ENCODE measurements at regions not wholly inside any gene's neighbourhood (a gene's known extent, or its start where the extent isn't known, plus 50 kb on each side); places are given as distances from the start of the nearest gene placed in this dataset.

- Mint-ChIP-seq H3K36me3 (ENCODE audit: low read depth) (no peaks in the 10 kb centered on the region), H3K27me3 (no peaks in the 10 kb centered on the region), H3K4me1 (no peaks in the 10 kb centered on the region), H3K9me3 (no peaks in the 10 kb centered on the region), H3K4me3 (no peak overlapping the region), H3K27ac (no peak overlapping the region)
- ChIA-PET CTCF (no interaction called here), POLR2A (no interaction called here)
- no peak for TF ChIP-seq CTCF (IDR thresholded peaks at IDR 0.05)
- DNase-seq = no peak
- ATAC-seq (ENCODE audit: low read depth) = no peak
- intact Hi-C loops (cut with micrococcal nuclease) = no loop called here
Measured at GRCh38 chr6:139608466-139609261, 234.2 kb upstream of the CITED2 start.

GRCh38 chr6:139605350-139605749, 230.9 kb upstream of the CITED2 start:
- H3K9me3 Mint-ChIP-seq = no peaks in the 10 kb centered on the region
- CTCF ChIA-PET = no interaction called here
- no peaks in the 10 kb centered on the region for H3K36me3 Mint-ChIP-seq (ENCODE audit: low read depth)
- DNase-seq = no peak
- no peak for ATAC-seq (ENCODE audit: low read depth)
- TF ChIP-seq CTCF (IDR thresholded peaks at IDR 0.05) = no peak
- H3K4me3 Mint-ChIP-seq = no peak overlapping the region
- intact Hi-C loops (cut with micrococcal nuclease) = no loop called here
- H3K27me3 Mint-ChIP-seq = no peaks in the 10 kb centered on the region
- H3K27ac Mint-ChIP-seq = no peak overlapping the region
- POLR2A ChIA-PET = no interaction called here
- no peaks in the 10 kb centered on the region for H3K4me1 Mint-ChIP-seq

- Mint-ChIP-seq H3K27ac (no peak overlapping the region), H3K36me3 (ENCODE audit: low read depth) (no peaks in the 10 kb centered on the region), H3K9me3 (no peaks in the 10 kb centered on the region), H3K27me3 (no peaks in the 10 kb centered on the region), H3K4me3 (no peak overlapping the region), H3K4me1 (no peaks in the 10 kb centered on the region)
- no peak for ATAC-seq (ENCODE audit: low read depth)
- TF ChIP-seq CTCF (IDR thresholded peaks at IDR 0.05) = no peak
- ChIA-PET POLR2A (no interaction called here), CTCF (no interaction called here)
- intact Hi-C loops (cut with micrococcal nuclease) = no loop called here
- no peak for DNase-seq
Measured at GRCh38 chr6:139603581-139603980, 229.1 kb upstream of the CITED2 start.

GRCh38 chr6:139602577-139602976, 228.1 kb upstream of the CITED2 start:
- ATAC-seq (ENCODE audit: low read depth) (no peak), DNase-seq (no peak)
- no peaks in the 10 kb centered on the region for H3K27me3 Mint-ChIP-seq
- no peak overlapping the region for H3K27ac Mint-ChIP-seq
- H3K36me3 Mint-ChIP-seq (ENCODE audit: low read depth) = no peaks in the 10 kb centered on the region
- H3K9me3 Mint-ChIP-seq = no peaks in the 10 kb centered on the region
- intact Hi-C loops (cut with micrococcal nuclease) = no loop called here
- H3K4me1 Mint-ChIP-seq = no peaks in the 10 kb centered on the region
- no peak for TF ChIP-seq CTCF (IDR thresholded peaks at IDR 0.05)
- POLR2A ChIA-PET = no interaction called here
- CTCF ChIA-PET = no interaction called here
- H3K4me3 Mint-ChIP-seq = no peak overlapping the region

GRCh38 chr6:139600919-139601475, 226.5 kb upstream of the CITED2 start:
- Mint-ChIP-seq H3K36me3 (ENCODE audit: low read depth) (no peaks in the 10 kb centered on the region), H3K27me3 (no peaks in the 10 kb centered on the region), H3K27ac (no peak overlapping the region), H3K9me3 (no peaks in the 10 kb centered on the region), H3K4me3 (no peak overlapping the region), H3K4me1 (no peaks in the 10 kb centered on the region)
- POLR2A ChIA-PET = interaction anchor here (0.6 kb wide), 1 partner anchor 1798 kb away, joined by 4 read pairs; no protein-coding TSS in a partner anchor
- ATAC-seq (ENCODE audit: low read depth) = no peak
- DNase-seq = no peak
- TF ChIP-seq CTCF (IDR thresholded peaks at IDR 0.05) = no peak
- intact Hi-C loops (cut with micrococcal nuclease) = no loop called here
- CTCF ChIA-PET = no interaction called here
